ENCODE measurements at regions not wholly inside any gene's neighbourhood (a gene's known extent, or its start where the extent isn't known, plus 50 kb on each side); places are given as distances from the start of the nearest gene placed in this dataset.

GRCh38 chr1:98369463-98369862, 292.1 kb upstream of the SNX7 start:
- TF ChIP-seq BCL3 (IDR thresholded peaks at IDR 0.05) (no peak), CTCF (IDR thresholded peaks at IDR 0.05) (no peak), MAX (IDR thresholded peaks at IDR 0.05) (no peak)
